DND-41 (cell line): ENCODE measurements at regions not wholly inside any gene's neighbourhood (a gene's known extent, or its start where the extent isn't known, plus 50 kb on each side); places are given as distances from the start of the nearest gene placed in this dataset.
"Not testable (repeated sequence)": the region's sequence is repeated elsewhere in the genome, so short reads cannot be mapped to it uniquely, and the experiment has no call there.

Experiments used
- ATAC-seq: fragments of 200-7000 bp; cut with Tn5 transposase; 3 replicates; pipeline ENCODE4 v1.9.1; 2021; ENCODE audit warnings: low read depth; ENCODE audit not compliant: insufficient read depth
- DNase-seq: peaks from one replicate; pipeline ENCODE4 v3.0.0-alpha.2; 2020
- H2AFZ ChIP-seq: 2 replicates; pipeline ENCODE4 v1.6.0; 2012; ENCODE audit warnings: low read depth, low read length
- H3K27ac ChIP-seq: 2 replicates; pipeline ENCODE4 v1.5.1; 2012; ENCODE audit warnings: low read length, inconsistent platforms
- H3K27me3 ChIP-seq: fragments of 200-600 bp; sonication (generic); 2 replicates; pipeline ENCODE4 v1.6.0; 2012; ENCODE audit warnings: low read length, mild to moderate bottlenecking, inconsistent platforms; ENCODE audit not compliant: insufficient read depth, poor library complexity
- H3K36me3 ChIP-seq: 2 replicates; pipeline ENCODE4 v1.5.1; 2012; ENCODE audit warnings: low read length, inconsistent platforms; ENCODE audit not compliant: insufficient read depth
- H3K4me1 ChIP-seq: 2 replicates; pipeline ENCODE4 v1.5.1; 2012; ENCODE audit warnings: mild to moderate bottlenecking, low read length; ENCODE audit not compliant: insufficient read depth
- H3K4me2 ChIP-seq: 2 replicates; pipeline ENCODE4 v1.6.0; 2012; ENCODE audit warnings: mild to moderate bottlenecking, moderate library complexity, low read length, inconsistent platforms; ENCODE audit not compliant: insufficient read depth
- H3K4me3 ChIP-seq, 2 experiments: fragments of 200-600 bp in 1 of 2; shearing (Covaris generic) in 1 of 2; 2 replicates each; pipeline ENCODE4 v1.5.1; 2012 to 2016; ENCODE audit warnings: inconsistent platforms in 2 of 2, low read length in 2 of 2, mild to moderate bottlenecking in 2 of 2, low read depth in 1 of 2, moderate library complexity in 1 of 2
- H3K79me2 ChIP-seq: 2 replicates; pipeline ENCODE4 v1.6.0; 2012; ENCODE audit warnings: low read length, inconsistent platforms; ENCODE audit not compliant: insufficient read depth
- H3K9ac ChIP-seq: 2 replicates; pipeline ENCODE4 v1.6.0; 2012; ENCODE audit warnings: low read depth, mild to moderate bottlenecking, inconsistent platforms, low read length, moderate library complexity
- H3K9me3 ChIP-seq: 2 replicates; pipeline ENCODE4 v1.5.1; 2012; ENCODE audit warnings: low read length, moderate library complexity, mild to moderate bottlenecking, inconsistent platforms; ENCODE audit not compliant: insufficient read depth, severe bottlenecking
- H4K20me1 ChIP-seq: 2 replicates; pipeline ENCODE4 v1.6.0; 2012; ENCODE audit warnings: low read length; ENCODE audit not compliant: insufficient read depth
- EZH2 ChIP-seq: IDR thresholded peaks from 3 replicates; pipeline ENCODE4 v1.6.1; 2012; ENCODE audit warnings: borderline replicate concordance, low read depth, mild to moderate bottlenecking, moderate library complexity, low read length, inconsistent platforms; ENCODE audit not compliant: severe bottlenecking
- TF ChIP-seq, protein P1 (sequence below): IDR thresholded peaks from 2 replicates; pipeline ENCODE4 v1.5.1; 2012; ENCODE audit warnings: borderline replicate concordance, low read length, moderate library complexity, mild to moderate bottlenecking; ENCODE audit not compliant: poor library complexity, severe bottlenecking; ENCODE audit errors: extremely low read depth

DNA sequence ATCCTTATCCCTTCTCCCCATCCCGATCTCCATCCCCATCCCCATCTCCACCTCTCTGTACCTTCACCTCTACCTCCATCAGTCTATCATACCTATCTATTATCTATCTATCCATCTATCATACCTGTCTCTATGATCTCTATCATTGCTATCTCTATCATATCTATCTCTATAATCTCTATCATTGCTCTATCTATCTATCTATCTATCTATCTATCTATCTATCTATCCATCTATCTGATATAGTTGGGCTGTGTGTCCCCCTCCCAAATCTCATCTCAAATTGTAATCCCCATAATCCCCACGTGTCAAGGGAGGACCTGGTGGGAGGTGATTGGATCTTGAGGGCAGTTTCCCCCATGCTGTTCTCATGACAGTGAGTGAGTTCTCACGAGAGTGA, 97.9 kb upstream of the PAXBP1 start:
- Histone ChIP-seq H3K4me1 (no peaks in the 10 kb centered on the region), H3K9ac (no peak overlapping the region), H3K27me3 (peaks cover 3% of the 10 kb centered on the region), H4K20me1 (no peaks in the 10 kb centered on the region), H3K9me3 (no peaks in the 10 kb centered on the region), H3K79me2 (no peaks in the 10 kb centered on the region), H2AFZ (no peak overlapping the region), H3K36me3 (no peaks in the 10 kb centered on the region), H3K4me2 (no peak overlapping the region), H3K4me3 (no peak overlapping the region), H3K27ac (no peak overlapping the region)
- TF ChIP-seq EZH2, result no peak
- TF ChIP-seq, protein P1, sequence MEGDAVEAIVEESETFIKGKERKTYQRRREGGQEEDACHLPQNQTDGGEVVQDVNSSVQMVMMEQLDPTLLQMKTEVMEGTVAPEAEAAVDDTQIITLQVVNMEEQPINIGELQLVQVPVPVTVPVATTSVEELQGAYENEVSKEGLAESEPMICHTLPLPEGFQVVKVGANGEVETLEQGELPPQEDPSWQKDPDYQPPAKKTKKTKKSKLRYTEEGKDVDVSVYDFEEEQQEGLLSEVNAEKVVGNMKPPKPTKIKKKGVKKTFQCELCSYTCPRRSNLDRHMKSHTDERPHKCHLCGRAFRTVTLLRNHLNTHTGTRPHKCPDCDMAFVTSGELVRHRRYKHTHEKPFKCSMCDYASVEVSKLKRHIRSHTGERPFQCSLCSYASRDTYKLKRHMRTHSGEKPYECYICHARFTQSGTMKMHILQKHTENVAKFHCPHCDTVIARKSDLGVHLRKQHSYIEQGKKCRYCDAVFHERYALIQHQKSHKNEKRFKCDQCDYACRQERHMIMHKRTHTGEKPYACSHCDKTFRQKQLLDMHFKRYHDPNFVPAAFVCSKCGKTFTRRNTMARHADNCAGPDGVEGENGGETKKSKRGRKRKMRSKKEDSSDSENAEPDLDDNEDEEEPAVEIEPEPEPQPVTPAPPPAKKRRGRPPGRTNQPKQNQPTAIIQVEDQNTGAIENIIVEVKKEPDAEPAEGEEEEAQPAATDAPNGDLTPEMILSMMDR, result no peak
- ATAC-seq (no peak), DNase-seq (no peak)

DNA sequence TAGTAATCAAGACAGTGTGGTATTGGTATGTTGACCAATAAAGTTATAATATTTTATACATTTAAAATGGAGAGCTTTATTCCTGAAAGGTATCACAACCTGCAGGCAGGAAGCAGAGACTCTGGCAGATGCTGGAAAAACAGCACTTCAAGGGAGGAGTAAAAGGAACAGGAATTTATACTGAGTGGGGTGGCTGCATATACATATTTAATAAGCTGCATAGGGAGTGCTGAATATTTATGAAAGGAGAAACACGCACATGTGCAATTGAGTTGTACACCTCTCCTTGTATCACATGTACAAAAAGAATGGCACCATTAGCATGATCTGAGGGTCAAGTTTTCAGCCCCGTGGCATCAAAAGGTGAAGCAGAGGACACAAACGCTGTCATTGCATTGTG, 104.9 kb upstream of the PAXBP1 start:
- TF ChIP-seq EZH2, result no peak
- TF ChIP-seq, protein P1, result no peak
- no peak overlapping the region for H3K27ac ChIP-seq
- no peak overlapping the region for H3K4me2 ChIP-seq
- H3K79me2 ChIP-seq, result no peaks in the 10 kb centered on the region
- no peaks in the 10 kb centered on the region for H3K36me3 ChIP-seq
- no peaks in the 10 kb centered on the region for H3K27me3 ChIP-seq
- H2AFZ ChIP-seq, result no peak overlapping the region
- ATAC-seq (no peak), DNase-seq (no peak)
- H3K9me3 ChIP-seq, result no peaks in the 10 kb centered on the region
- H3K9ac ChIP-seq, result no peak overlapping the region
- no peak overlapping the region for H3K4me3 ChIP-seq
- no peaks in the 10 kb centered on the region for H4K20me1 ChIP-seq
- no peaks in the 10 kb centered on the region for H3K4me1 ChIP-seq

DNA sequence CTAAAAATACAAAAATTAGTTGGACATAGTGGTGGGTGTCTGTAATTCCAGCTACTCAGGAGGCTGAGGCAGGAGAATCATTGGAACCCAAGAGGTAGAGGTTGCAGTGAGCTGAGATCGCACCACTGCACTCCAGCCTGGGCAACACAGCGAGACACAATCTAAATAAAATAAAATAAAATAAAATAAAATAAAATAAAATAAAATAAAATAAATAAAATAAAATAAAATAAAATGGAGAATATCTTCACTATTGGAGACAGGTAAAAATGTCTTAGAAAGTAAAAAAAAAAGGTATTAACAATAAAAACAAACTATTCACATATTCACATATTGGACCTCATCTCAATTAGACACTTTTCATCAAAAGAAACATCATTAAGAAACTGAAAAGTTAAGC, 106.3 kb upstream of the PAXBP1 start:
- H3K4me3 ChIP-seq, H3K27me3 ChIP-seq, H3K4me1 ChIP-seq, H3K9ac ChIP-seq, H3K4me2 ChIP-seq, ATAC-seq, H3K79me2 ChIP-seq, H3K36me3 ChIP-seq, H3K9me3 ChIP-seq, H2AFZ ChIP-seq, H4K20me1 ChIP-seq, DNase-seq, H3K27ac ChIP-seq: not testable (repeated sequence)

DNA sequence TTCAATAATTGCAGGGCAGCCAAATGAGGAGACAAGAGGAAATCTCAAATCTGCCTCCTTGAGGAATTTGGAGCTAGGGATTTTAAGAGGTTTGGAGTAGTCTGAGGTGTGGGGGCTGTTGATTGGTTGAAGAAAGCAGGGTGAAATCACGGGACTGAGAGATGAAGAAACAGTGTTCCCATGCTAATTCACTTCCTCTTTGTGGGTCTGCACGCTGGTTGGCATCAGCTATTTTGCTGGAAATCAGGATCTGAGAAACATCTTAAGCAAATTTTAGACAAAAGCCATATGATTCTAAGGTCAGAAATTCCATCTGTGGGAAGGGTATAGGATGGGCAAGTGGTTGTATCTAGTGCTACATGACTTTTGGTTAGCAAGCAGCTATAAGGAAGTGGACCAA, 107.1 kb upstream of the PAXBP1 start:
- Histone ChIP-seq H3K4me2 (no peak overlapping the region), H3K36me3 (no peaks in the 10 kb centered on the region), H4K20me1 (no peaks in the 10 kb centered on the region), H3K9ac (no peak overlapping the region), H3K27me3 (no peaks in the 10 kb centered on the region), H3K27ac (no peak overlapping the region), H3K79me2 (no peaks in the 10 kb centered on the region), H3K9me3 (no peaks in the 10 kb centered on the region), H3K4me3 (no peak overlapping the region), H3K4me1 (no peaks in the 10 kb centered on the region), H2AFZ (no peak overlapping the region)
- TF ChIP-seq EZH2, result no peak
- TF ChIP-seq, protein P1, result no peak
- no peak for DNase-seq
- no peak for ATAC-seq
